ENCODE measurements at regions not wholly inside any gene's neighbourhood (a gene's known extent, or its start where the extent isn't known, plus 50 kb on each side); places are given as distances from the start of the nearest gene placed in this dataset.

- TF ChIP-seq PREB (CRISPR knock-in tag; IDR thresholded peaks at IDR 0.05): no peak
- TF ChIP-seq GABPB1 (CRISPR knock-in tag; IDR thresholded peaks at IDR 0.05): peak; percentile 18; the same call in 1 of the 2 replicates
- TF ChIP-seq ZNF264 (CRISPR knock-in tag; IDR thresholded peaks at IDR 0.05): no peak
- TF ChIP-seq SNAPC5 (CRISPR knock-in tag; IDR thresholded peaks at IDR 0.05; ENCODE audit: borderline replicate concordance): no peak
- TF ChIP-seq RORA (CRISPR knock-in tag; IDR thresholded peaks at IDR 0.05): no peak
- no peak for TF ChIP-seq CC2D1A (CRISPR knock-in tag; IDR thresholded peaks at IDR 0.05)
- TF ChIP-seq THAP8 (CRISPR knock-in tag; IDR thresholded peaks at IDR 0.05; ENCODE audit: borderline replicate concordance): no peak
- TF ChIP-seq AHDC1 (CRISPR knock-in tag; IDR thresholded peaks at IDR 0.05; ENCODE audit: borderline replicate concordance): no peak
- no peak for TF ChIP-seq ZBTB49 (CRISPR knock-in tag; IDR thresholded peaks at IDR 0.05; ENCODE audit: borderline replicate concordance)
- TF ChIP-seq JUND (CRISPR knock-in tag; IDR thresholded peaks at IDR 0.05): no peak
- TF ChIP-seq HNRNPK (IDR thresholded peaks at IDR 0.05; ENCODE audit: low read depth, low read length, poor library complexity, severe bottlenecking): no peak
- no peak for TF ChIP-seq ZZZ3 (CRISPR knock-in tag; IDR thresholded peaks at IDR 0.05; ENCODE audit: borderline replicate concordance)
- peak; percentile 61; the same call in 1 of the 2 replicates for TF ChIP-seq KDM3A (CRISPR knock-in tag; IDR thresholded peaks at IDR 0.05; ENCODE audit: low read depth)
- no peak for TF ChIP-seq NFKBIZ (CRISPR knock-in tag; IDR thresholded peaks at IDR 0.05)
- TF ChIP-seq ATF3 (CRISPR knock-in tag; IDR thresholded peaks at IDR 0.05): no peak
These were observed 91.8 kb upstream of the NHSL1 start (continued) for GRCh38 chr6:138590796-138591709.
